HEK293 (cell line): ENCODE measurements at regions not wholly inside any gene's neighbourhood (a gene's known extent, or its start where the extent isn't known, plus 50 kb on each side); places are given as distances from the start of the nearest gene placed in this dataset.

Source experiments
- CTCF ChIP-seq: fragments of 450-650 bp; formaldehyde crosslinking; IDR thresholded peaks from 2 replicates; pipeline ENCODE4 v1.5.1; 2016; ENCODE audit warnings: missing biosample characterization, missing genetic modification characterization
- KLF1 ChIP-seq: fragments of 450-650 bp; formaldehyde crosslinking; IDR thresholded peaks from 2 replicates; pipeline ENCODE4 v1.5.1; 2016; ENCODE audit warnings: missing biosample characterization, missing genetic modification characterization
- KLF17 ChIP-seq: fragments of 450-650 bp; formaldehyde crosslinking; IDR thresholded peaks from 2 replicates; pipeline ENCODE4 v1.5.1; 2016; ENCODE audit warnings: missing biosample characterization, missing genetic modification characterization
- TCF7L2 ChIP-seq: IDR thresholded peaks from 2 replicates; pipeline ENCODE4 v1.6.1; 2011; ENCODE audit warnings: low read depth, mild to moderate bottlenecking, inconsistent platforms, low read length, moderate library complexity, borderline replicate concordance
- ZBTB7A ChIP-seq: fragments of 450-650 bp; formaldehyde crosslinking; IDR thresholded peaks from 2 replicates; pipeline ENCODE4 v1.5.1; 2016; ENCODE audit warnings: low read depth, missing biosample characterization, missing genetic modification characterization
- ZBTB8A ChIP-seq: fragments of 450-650 bp; formaldehyde crosslinking; IDR thresholded peaks from 2 replicates; pipeline ENCODE4 v1.5.1; 2016; ENCODE audit warnings: missing biosample characterization, missing genetic modification characterization
- ZNF132 ChIP-seq: fragments of 450-650 bp; formaldehyde crosslinking; IDR thresholded peaks from 2 replicates; pipeline ENCODE4 v1.5.1; 2017; ENCODE audit warnings: missing biosample characterization, missing genetic modification characterization, borderline replicate concordance
- ZNF140 ChIP-seq: fragments of 450-650 bp; formaldehyde crosslinking; IDR thresholded peaks from 2 replicates; pipeline ENCODE4 v1.5.1; 2016; ENCODE audit warnings: missing biosample characterization, missing genetic modification characterization
- ZNF423 ChIP-seq: fragments of 450-650 bp; formaldehyde crosslinking; IDR thresholded peaks from 2 replicates; pipeline ENCODE4 v1.5.1; 2016; ENCODE audit warnings: missing biosample characterization, missing genetic modification characterization
- ZNF529 ChIP-seq: fragments of 450-650 bp; formaldehyde crosslinking; IDR thresholded peaks from 2 replicates; pipeline ENCODE4 v1.5.1; 2017; ENCODE audit warnings: missing genetic modification characterization, missing biosample characterization; ENCODE audit not compliant: insufficient replicate concordance
- ZNF561 ChIP-seq: fragments of 450-650 bp; IDR thresholded peaks from 2 replicates; pipeline ENCODE4 v1.5.1; 2018; ENCODE audit warnings: missing biosample characterization, missing genetic modification characterization, borderline replicate concordance
- TF ChIP-seq, protein P1 (sequence below): fragments of 450-650 bp; formaldehyde crosslinking; IDR thresholded peaks from 2 replicates; pipeline ENCODE4 v1.5.1; 2017; ENCODE audit warnings: missing biosample characterization, missing genetic modification characterization

DNA sequence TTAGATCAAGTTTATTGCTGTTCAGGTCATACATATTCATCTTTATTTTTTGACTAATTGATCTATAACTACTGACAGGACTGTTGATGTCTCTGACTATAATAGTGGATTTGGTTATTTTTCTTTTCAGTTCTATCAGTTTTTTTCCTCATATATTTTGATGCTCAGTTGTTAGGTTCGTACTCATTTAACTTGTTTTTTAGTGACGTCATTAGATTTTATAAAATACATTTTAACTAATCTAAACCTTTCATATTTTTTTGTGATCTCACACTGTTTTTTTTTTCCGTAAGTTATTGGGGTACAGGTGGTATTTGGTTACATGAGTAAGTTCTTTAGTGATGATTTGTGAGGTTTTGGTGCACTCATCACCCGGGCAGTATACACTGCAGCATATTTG is 841.2 kb upstream of the FBXO33 start:
- TF ChIP-seq, protein P1, sequence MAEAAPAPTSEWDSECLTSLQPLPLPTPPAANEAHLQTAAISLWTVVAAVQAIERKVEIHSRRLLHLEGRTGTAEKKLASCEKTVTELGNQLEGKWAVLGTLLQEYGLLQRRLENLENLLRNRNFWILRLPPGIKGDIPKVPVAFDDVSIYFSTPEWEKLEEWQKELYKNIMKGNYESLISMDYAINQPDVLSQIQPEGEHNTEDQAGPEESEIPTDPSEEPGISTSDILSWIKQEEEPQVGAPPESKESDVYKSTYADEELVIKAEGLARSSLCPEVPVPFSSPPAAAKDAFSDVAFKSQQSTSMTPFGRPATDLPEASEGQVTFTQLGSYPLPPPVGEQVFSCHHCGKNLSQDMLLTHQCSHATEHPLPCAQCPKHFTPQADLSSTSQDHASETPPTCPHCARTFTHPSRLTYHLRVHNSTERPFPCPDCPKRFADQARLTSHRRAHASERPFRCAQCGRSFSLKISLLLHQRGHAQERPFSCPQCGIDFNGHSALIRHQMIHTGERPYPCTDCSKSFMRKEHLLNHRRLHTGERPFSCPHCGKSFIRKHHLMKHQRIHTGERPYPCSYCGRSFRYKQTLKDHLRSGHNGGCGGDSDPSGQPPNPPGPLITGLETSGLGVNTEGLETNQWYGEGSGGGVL (tag by site-specific recombination) = no peak
- TF ChIP-seq ZNF423 (tag by site-specific recombination) (no peak), ZNF561 (tag by site-specific recombination) (no peak), ZBTB8A (tag by site-specific recombination) (no peak), CTCF (tag by site-specific recombination) (no peak), ZNF132 (no peak), ZBTB7A (tag by site-specific recombination) (no peak), KLF17 (tag by site-specific recombination) (no peak), TCF7L2 (no peak), KLF1 (tag by site-specific recombination) (no peak), ZNF529 (no peak), ZNF140 (no peak)
